ENCODE measurements at regions not wholly inside any gene's neighbourhood (a gene's known extent, or its start where the extent isn't known, plus 50 kb on each side); places are given as distances from the start of the nearest gene placed in this dataset.

GRCh38 chr12:83476006-83476405 is 789.3 kb downstream of the TMTC2 start:
- no peak overlapping the region for H3K4me2 ChIP-seq (replicated peaks; ENCODE audit: low read depth, low read length, poor library complexity, severe bottlenecking)
- H3K27ac ChIP-seq (ENCODE audit: low read length in 2 of 2): no peak overlapping the region
- no peaks in the 10 kb centered on the region for H3K27me3 Mint-ChIP-seq
- ATAC-seq (ENCODE audit: low read depth) (no peak), DNase-seq (no peak)
- no peaks in the 10 kb centered on the region for H3K4me1 ChIP-seq (ENCODE audit: control insufficient read depth in 2 of 2, insufficient read depth in 2 of 2, low read length in 2 of 2)
- no peaks in the 10 kb centered on the region for H3K27me3 ChIP-seq (replicated peaks in 1 of 4; ENCODE audit: control extremely low read depth in 1 of 4, control insufficient read depth in 3 of 4, insufficient read depth in 4 of 4, low read length in 3 of 4)
- ChIA-PET POLR2A (no interaction called here), CTCF (no interaction called here)
- H3K9ac ChIP-seq (ENCODE audit: low read length): no peak overlapping the region
- no peak overlapping the region for H2AFZ ChIP-seq (ENCODE audit: insufficient read depth, low read depth, low read length, poor library complexity, severe bottlenecking)
- WGBS (ENCODE audit: insufficient coverage): no CpG with 5 or more reads among the region's 1 CpG
- H3K4me3 Mint-ChIP-seq: no peak overlapping the region
- H3K9me3 ChIP-seq (ENCODE audit: control extremely low read depth in 1 of 3, control insufficient read depth in 2 of 3, insufficient read depth in 1 of 3, low read length in 2 of 3): peaks cover 0 to 2% (median 0%) of the 10 kb centered on the region in 3 donors
- no peaks in the 10 kb centered on the region for H3K4me1 Mint-ChIP-seq
- H3K9me3 Mint-ChIP-seq (ENCODE audit: insufficient read depth): peaks cover under 1% of the 10 kb centered on the region
- no peak for TF ChIP-seq EZH2 (IDR thresholded peaks at IDR 0.05; ENCODE audit: borderline replicate concordance, insufficient read depth, low read depth, low read length, poor library complexity, severe bottlenecking)
- TF ChIP-seq, protein P1, sequence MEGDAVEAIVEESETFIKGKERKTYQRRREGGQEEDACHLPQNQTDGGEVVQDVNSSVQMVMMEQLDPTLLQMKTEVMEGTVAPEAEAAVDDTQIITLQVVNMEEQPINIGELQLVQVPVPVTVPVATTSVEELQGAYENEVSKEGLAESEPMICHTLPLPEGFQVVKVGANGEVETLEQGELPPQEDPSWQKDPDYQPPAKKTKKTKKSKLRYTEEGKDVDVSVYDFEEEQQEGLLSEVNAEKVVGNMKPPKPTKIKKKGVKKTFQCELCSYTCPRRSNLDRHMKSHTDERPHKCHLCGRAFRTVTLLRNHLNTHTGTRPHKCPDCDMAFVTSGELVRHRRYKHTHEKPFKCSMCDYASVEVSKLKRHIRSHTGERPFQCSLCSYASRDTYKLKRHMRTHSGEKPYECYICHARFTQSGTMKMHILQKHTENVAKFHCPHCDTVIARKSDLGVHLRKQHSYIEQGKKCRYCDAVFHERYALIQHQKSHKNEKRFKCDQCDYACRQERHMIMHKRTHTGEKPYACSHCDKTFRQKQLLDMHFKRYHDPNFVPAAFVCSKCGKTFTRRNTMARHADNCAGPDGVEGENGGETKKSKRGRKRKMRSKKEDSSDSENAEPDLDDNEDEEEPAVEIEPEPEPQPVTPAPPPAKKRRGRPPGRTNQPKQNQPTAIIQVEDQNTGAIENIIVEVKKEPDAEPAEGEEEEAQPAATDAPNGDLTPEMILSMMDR (IDR thresholded peaks at IDR 0.05): no peak
- H3K4me3 ChIP-seq (ENCODE audit: control extremely low read depth in 1 of 5, extremely low read depth in 1 of 5, insufficient read depth in 1 of 5, low read depth in 2 of 5, low read length in 4 of 5): no peak overlapping the region
- H4K20me1 ChIP-seq (ENCODE audit: control insufficient read depth, insufficient read depth, low read length, poor library complexity, severe bottlenecking): no peaks in the 10 kb centered on the region
- no peak overlapping the region for H3K27ac Mint-ChIP-seq
- H3K36me3 ChIP-seq (replicated peaks in 1 of 2; ENCODE audit: control extremely low read depth in 1 of 2, control insufficient read depth in 1 of 2, extremely low read depth in 1 of 2, insufficient read depth in 2 of 2, low read length in 1 of 2): no peaks in the 10 kb centered on the region
- no peaks in the 10 kb centered on the region for H3K79me2 ChIP-seq (ENCODE audit: control insufficient read depth, insufficient read depth, low read length)
- intact Hi-C loops (cut with micrococcal nuclease): no loop called here

- Histone ChIP-seq H4K20me1 (ENCODE audit: control insufficient read depth, insufficient read depth, low read length, poor library complexity, severe bottlenecking) (no peaks in the 10 kb centered on the region), H2AFZ (ENCODE audit: insufficient read depth, low read depth, low read length, poor library complexity, severe bottlenecking) (no peak overlapping the region), H3K4me2 (replicated peaks; ENCODE audit: low read depth, low read length, poor library complexity, severe bottlenecking) (no peak overlapping the region), H3K36me3 (replicated peaks in 1 of 2; ENCODE audit: control extremely low read depth in 1 of 2, control insufficient read depth in 1 of 2, extremely low read depth in 1 of 2, insufficient read depth in 2 of 2, low read length in 1 of 2) (no peaks in the 10 kb centered on the region), H3K27ac (ENCODE audit: low read length in 2 of 2) (no peak overlapping the region), H3K9ac (ENCODE audit: low read length) (no peak overlapping the region), H3K9me3 (ENCODE audit: control extremely low read depth in 1 of 3, control insufficient read depth in 2 of 3, insufficient read depth in 1 of 3, low read length in 2 of 3) (peaks cover 0 to 2% (median 0%) of the 10 kb centered on the region in 3 donors), H3K4me1 (ENCODE audit: control insufficient read depth in 2 of 2, insufficient read depth in 2 of 2, low read length in 2 of 2) (no peaks in the 10 kb centered on the region), H3K4me3 (ENCODE audit: control extremely low read depth in 1 of 5, extremely low read depth in 1 of 5, insufficient read depth in 1 of 5, low read depth in 2 of 5, low read length in 4 of 5) (no peak overlapping the region), H3K27me3 (replicated peaks in 1 of 4; ENCODE audit: control extremely low read depth in 1 of 4, control insufficient read depth in 3 of 4, insufficient read depth in 4 of 4, low read length in 3 of 4) (no peaks in the 10 kb centered on the region), H3K79me2 (ENCODE audit: control insufficient read depth, insufficient read depth, low read length) (no peaks in the 10 kb centered on the region)
- no peak overlapping the region for H3K4me3 Mint-ChIP-seq
- H3K9me3 Mint-ChIP-seq (ENCODE audit: insufficient read depth): no peaks in the 10 kb centered on the region
- no peaks in the 10 kb centered on the region for H3K4me1 Mint-ChIP-seq
- intact Hi-C loops (cut with micrococcal nuclease): no loop called here
- DNase-seq (no peak), ATAC-seq (ENCODE audit: low read depth) (no peak)
- WGBS (ENCODE audit: insufficient coverage): no CpG with 5 or more reads among the region's 2 CpGs
- ChIA-PET POLR2A (no interaction called here), CTCF (no interaction called here)
- H3K27me3 Mint-ChIP-seq: no peaks in the 10 kb centered on the region
- H3K27ac Mint-ChIP-seq: no peak overlapping the region
- no peak for TF ChIP-seq EZH2 (IDR thresholded peaks at IDR 0.05; ENCODE audit: borderline replicate concordance, insufficient read depth, low read depth, low read length, poor library complexity, severe bottlenecking)
- TF ChIP-seq, protein P1 (IDR thresholded peaks at IDR 0.05): no peak
Observed at GRCh38 chr12:83474369-83474768, 787.7 kb downstream of the TMTC2 start.

Measured in B cell (primary cell).